ENCODE measurements at regions not wholly inside any gene's neighbourhood (a gene's known extent, or its start where the extent isn't known, plus 50 kb on each side); places are given as distances from the start of the nearest gene placed in this dataset.

- no peak for TF ChIP-seq EZH2 (IDR thresholded peaks at IDR 0.05; ENCODE audit: low read depth)
- no peak for TF ChIP-seq CTCF (conservative IDR thresholded peaks at IDR 0.05)
Measured at GRCh38 chr4:153919667-153920066, 130.8 kb upstream of the SFRP2 start.
